Heart right ventricle (tissue), 16 donors: ENCODE measurements at regions not wholly inside any gene's neighbourhood (a gene's known extent, or its start where the extent isn't known, plus 50 kb on each side); places are given as distances from the start of the nearest gene placed in this dataset.

Source experiments
- ATAC-seq, 8 donors: fragments of 200-7000 bp; cut with Tn5 transposase; one replicate each; pipeline ENCODE4 v1.9.1; 2020; ENCODE audit warnings: mild to moderate bottlenecking in 8 of 8, moderate library complexity in 8 of 8, moderate number of reproducible peaks in 1 of 8
- DNase-seq, 2 donors: peaks; one replicate each; pipeline ENCODE4 v3.0.0-alpha.2; 2020
- H3K27ac ChIP-seq, 10 donors: fragments of 200-600 bp; sonication (generic) in 2 of 10; one replicate each; pipeline versions ENCODE4 v1.5.0 to v1.8.0; 2020 to 2022; ENCODE audit warnings: mild to moderate bottlenecking in 3 of 10
- H3K27me3 ChIP-seq, 7 donors: fragments of 200-600 bp; one replicate each; pipeline ENCODE4 v1.8.0; 2021 to 2022; ENCODE audit warnings: mild to moderate bottlenecking in 2 of 7
- H3K36me3 ChIP-seq, 9 donors: fragments of 200-600 bp; sonication (generic) in 1 of 9; one replicate each; pipeline versions ENCODE4 v1.5.0 to v1.8.0; 2020 to 2022; ENCODE audit warnings: mild to moderate bottlenecking in 2 of 9
- H3K4me1 ChIP-seq, 9 donors: fragments of 200-600 bp; sonication (generic) in 1 of 9; one replicate each; pipeline versions ENCODE4 v1.5.0 to v1.8.0; 2020 to 2022; ENCODE audit warnings: mild to moderate bottlenecking in 4 of 9
- H3K4me3 ChIP-seq, 10 donors: fragments of 200-600 bp; sonication (generic) in 2 of 10; one replicate each; pipeline versions ENCODE4 v1.5.0 to v1.8.0; 2020 to 2022; ENCODE audit warnings: mild to moderate bottlenecking in 7 of 10, moderate library complexity in 2 of 10
- H3K9me3 ChIP-seq, 11 donors: fragments of 200-600 bp in 10 of 11; sonication (generic) in 2 of 11; one replicate each; pipeline versions ENCODE4 v1.5.0 to v1.8.0; 2013 to 2022; ENCODE audit warnings: mild to moderate bottlenecking in 2 of 11, control low read depth in 1 of 11, moderate library complexity in 1 of 11
- CTCF ChIP-seq, 9 donors: fragments of 200-600 bp; sonication (generic) in 2 of 9; IDR thresholded peaks; one replicate each; pipeline versions ENCODE4 v1.5.0 to v1.8.0; 2021 to 2022; ENCODE audit warnings: antibody characterized with exemption in 9 of 9, mild to moderate bottlenecking in 5 of 9, moderate library complexity in 1 of 9
- WGBS, 2 donors: extraction: QIAGEN DNeasy Blood & Tissue Kit; methylation state at CpG; one replicate each; pipeline ENCODE4 v1.1.7; 2013; ENCODE audit warnings: inconsistent platforms in 1 of 2; 5-methylcytosine and 5-hydroxymethylcytosine counted together
- intact Hi-C, 10 donors: fragments of 100-400 bp; cut with DNase I; formaldehyde crosslinking; loops; one replicate each; pipeline versions ENCODE4 v1.11.1 to v1.14.2; 2022
- donor health status: Arrhythmogenic right ventricular cardiomyopathy.
- donor health status: ischemic (EF 13 %, LVEDD 7.1; RV severe dilation, severe dysfunction).
- donor health status: healthy with polysubstance abuse.
- donor health status: DM: no; HTN: yes; CAD: no.
- donor health status: DM: no; HTN: no; CAD: no.
- donor health status: ischemic (EF 25% LVEDD 6.9; RV normal size, moderate dysfunction).
- donor health status: ischemic (EF 25% LVEDD 5.7; RV mildly dilated, moderate dysfunction).
- donor health status: healthy.
- donor health status: DM: yes; HTN: yes; CAD: no.
- donor health status: Ischemic cardiomyopathy.
- donor health status: ischemic (EF 35%, LVEDD 5.7; RV mildly dilated, moderate dysfunction).
- donor health status: nonischemic (EF 11% LVEDD 7.7; RV severe dilation, severe dysfunction).
- donor health status: DM: yes; HTN: yes; CAD: no.
- donor health status: PGD.
- donor health status: ischemic (EF 29% LVEDD 5.4; RV normal size, mild dysfunction).
- donor health status: nonischemic (EF 23%, LVEDD 6.1; RV moderate dilation, normal function).

GRCh38 chr14:98914942-98915341 is 357.1 kb downstream of the BCL11B start:
- Histone ChIP-seq H3K9me3 (no peaks in the 10 kb centered on the region), H3K36me3 (no peaks in the 10 kb centered on the region), H3K4me1 (no peaks in the 10 kb centered on the region), H3K27me3 (peaks cover 0 to 40% (median 21%) of the 10 kb centered on the region in 7 donors), H3K4me3 (no peak overlapping the region), H3K27ac (no peak overlapping the region)
- ATAC-seq, result no peak
- no peak for TF ChIP-seq CTCF (IDR thresholded peaks at IDR 0.05)
- DNase-seq, result no peak
- WGBS, 2 donors, result 31 to 38% methylated on average over 4 of the region's 4 CpGs
- intact Hi-C loops, result no loop called here

- DNase-seq, result no peak
- H3K4me3 ChIP-seq, result no peak overlapping the region
- H3K36me3 ChIP-seq, result no peaks in the 10 kb centered on the region
- H3K27ac ChIP-seq, result no peak overlapping the region
- intact Hi-C loops, result no loop called here
- H3K4me1 ChIP-seq, result no peaks in the 10 kb centered on the region
- peaks cover 0 to 40% (median 21%) of the 10 kb centered on the region in 7 donors for H3K27me3 ChIP-seq
- ATAC-seq, result no peak
- TF ChIP-seq CTCF (IDR thresholded peaks at IDR 0.05), result no peak
- 30 to 41% methylated on average over 3 of the region's 3 CpGs for WGBS, 2 donors
- H3K9me3 ChIP-seq, result no peaks in the 10 kb centered on the region
Measured at GRCh38 chr14:98915625-98916024, 356.4 kb downstream of the BCL11B start.

- H3K27me3 ChIP-seq, result peaks cover 0 to 40% (median 21%) of the 10 kb centered on the region in 7 donors
- TF ChIP-seq CTCF (IDR thresholded peaks at IDR 0.05), result no peak
Measured at GRCh38 chr14:98916036-98916435, 356.0 kb downstream of the BCL11B start.

GRCh38 chr14:98916476-98916875 is 355.5 kb downstream of the BCL11B start:
- H3K4me1 ChIP-seq, result no peaks in the 10 kb centered on the region
- intact Hi-C loops, result no loop called here
- no peaks in the 10 kb centered on the region for H3K36me3 ChIP-seq
- no peaks in the 10 kb centered on the region for H3K9me3 ChIP-seq
- H3K27me3 ChIP-seq, result peaks cover 0 to 36% (median 18%) of the 10 kb centered on the region in 7 donors
- no peak overlapping the region for H3K27ac ChIP-seq
- ATAC-seq (no peak), DNase-seq (no peak)
- no peak overlapping the region for H3K4me3 ChIP-seq
- no peak for TF ChIP-seq CTCF (IDR thresholded peaks at IDR 0.05)
- WGBS, 2 donors, result 59 to 75% methylated on average over 1 of the region's 1 CpG

More at GRCh38 chr14:98916036-98916435, 356.0 kb downstream of the BCL11B start:
- DNase-seq (no peak), ATAC-seq (no peak)
- WGBS, 2 donors, result 62 to 67% methylated on average over 4 of the region's 4 CpGs
- Histone ChIP-seq H3K27ac (no peak overlapping the region), H3K4me3 (no peak overlapping the region), H3K4me1 (no peaks in the 10 kb centered on the region), H3K9me3 (no peaks in the 10 kb centered on the region), H3K36me3 (no peaks in the 10 kb centered on the region)
- intact Hi-C loops, result no loop called here
